NCI-H2081 treated with DMSO at 0.1 percent for 48 hours (cell line): ENCODE measurements at regions not wholly inside any gene's neighbourhood (a gene's known extent, or its start where the extent isn't known, plus 50 kb on each side); places are given as distances from the start of the nearest gene placed in this dataset.

Source experiments
- DNase-seq: peaks from one replicate; lab custom pipeline; 2025; lab: John Stamatoyannopoulos, UW

- no peak for DNase-seq
Measured at GRCh38 chr11:95387325-95387724, 156.3 kb upstream of the SESN3 start.

DNA sequence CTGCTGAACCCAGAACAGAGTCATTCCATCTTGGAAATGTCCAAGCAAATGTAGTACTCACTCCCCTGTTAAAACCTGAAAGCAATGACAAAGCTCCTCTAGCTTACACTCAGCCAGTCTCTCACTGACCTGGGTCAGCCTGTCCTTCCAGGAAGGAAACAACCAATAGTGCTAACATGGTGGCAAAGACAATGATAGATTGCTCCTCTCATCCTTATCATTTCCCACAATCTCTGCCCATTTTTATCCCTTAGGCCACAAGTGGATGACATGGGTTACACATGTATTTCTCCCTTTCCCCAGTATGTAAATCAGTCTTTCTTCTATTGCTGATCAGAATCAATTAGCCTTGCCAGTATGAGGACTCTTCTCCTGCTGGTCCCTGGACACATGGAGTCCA lies 154.6 kb upstream of the SESN3 start:
- no peak for DNase-seq

DNA sequence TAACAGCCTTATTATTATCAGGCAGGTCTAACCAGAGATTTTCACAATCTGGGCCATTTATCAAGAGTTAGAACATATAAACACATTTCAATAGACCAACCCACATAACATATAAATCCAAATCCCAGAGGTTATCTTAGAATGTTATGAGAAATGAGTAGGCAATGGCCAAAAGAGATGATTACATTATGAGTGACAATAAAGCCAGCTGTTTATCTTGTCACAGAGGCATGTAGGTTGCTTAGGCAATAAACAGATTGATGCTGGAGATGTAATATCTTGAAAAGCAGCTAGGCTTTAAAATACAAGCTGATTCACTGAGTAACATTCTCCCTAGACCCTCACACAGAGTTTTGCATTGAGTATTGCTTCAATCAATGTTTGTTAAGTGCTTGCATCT lies 148.5 kb upstream of the SESN3 start:
- DNase-seq = no peak

DNA sequence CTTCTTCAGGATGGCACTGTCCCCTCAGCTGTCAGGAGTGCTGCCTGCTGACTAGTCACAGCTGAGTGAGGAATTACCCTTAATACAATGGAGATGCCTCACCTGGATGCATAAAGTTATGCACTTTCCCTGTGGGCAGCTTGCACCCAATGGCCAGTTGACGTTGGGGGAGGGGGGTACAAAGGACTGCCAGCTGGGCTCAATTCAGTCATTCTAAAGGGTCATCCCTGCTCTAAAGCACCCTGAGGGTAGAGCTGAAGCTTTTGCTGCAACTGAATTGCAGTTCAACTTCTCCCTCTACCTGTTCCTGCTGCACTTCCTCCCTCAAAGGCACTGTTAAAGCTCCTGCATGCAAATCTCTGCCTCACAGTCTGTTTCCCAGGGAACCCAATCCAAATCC lies 147.8 kb upstream of the SESN3 start:
- DNase-seq = no peak

DNA sequence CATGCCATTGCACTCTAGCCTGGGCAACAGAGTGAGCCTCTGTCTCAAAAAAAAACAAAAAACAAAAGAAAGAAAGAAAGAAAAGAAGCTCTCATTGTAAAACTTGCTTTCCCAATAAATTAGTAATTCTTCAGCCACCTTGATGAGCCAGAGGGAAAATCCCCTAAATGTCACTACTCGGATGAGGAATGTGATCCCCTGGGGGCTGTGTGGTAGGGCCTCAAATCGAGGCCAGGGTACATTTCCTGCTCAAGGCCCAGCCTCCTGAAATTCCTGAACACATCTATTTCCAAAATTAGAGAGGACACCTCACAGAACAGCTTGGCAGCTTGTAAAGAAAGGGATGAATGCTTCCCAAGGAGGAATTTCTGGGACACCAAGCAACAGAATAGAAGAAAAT lies 147.1 kb upstream of the SESN3 start:
- DNase-seq = no peak

- DNase-seq = no peak
Measured at GRCh38 chr11:95375886-95376285, 144.9 kb upstream of the SESN3 start.

- no peak for DNase-seq
Measured at GRCh38 chr11:95375451-95375850, 144.4 kb upstream of the SESN3 start.

- no peak for DNase-seq
Measured at GRCh38 chr11:95374105-95374504, 143.1 kb upstream of the SESN3 start.

- DNase-seq = no peak
Measured at GRCh38 chr11:95373241-95373640, 142.2 kb upstream of the SESN3 start.

DNA sequence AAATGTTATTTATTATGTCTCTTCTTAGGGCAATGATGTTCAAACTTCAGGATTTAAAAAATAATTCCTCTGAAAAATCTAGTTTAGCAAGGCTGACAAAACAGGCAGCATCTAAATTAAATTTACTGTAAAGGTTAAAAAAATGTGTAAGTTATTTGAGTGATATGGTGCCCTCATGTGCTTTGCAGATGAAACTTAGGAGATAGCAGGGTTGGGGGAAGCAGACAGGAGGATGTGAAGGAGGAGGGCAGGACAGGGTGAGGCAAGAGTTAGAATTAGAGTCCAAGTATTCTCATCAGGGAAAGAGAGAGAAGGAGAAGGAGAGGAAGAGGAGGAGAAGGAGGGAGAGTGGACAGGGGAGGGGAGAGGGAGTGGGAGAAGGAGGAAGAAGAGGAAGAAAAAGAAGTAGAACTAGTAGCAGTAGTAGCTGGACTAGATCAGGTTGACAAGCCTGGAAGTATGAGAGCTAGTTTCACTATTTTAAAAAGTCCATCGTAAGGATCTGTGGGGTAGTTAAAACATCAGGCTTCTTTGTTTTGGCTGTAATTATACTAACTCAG lies 141.2 kb upstream of the SESN3 start:
- no peak for DNase-seq

- no peak for DNase-seq
Measured at GRCh38 chr11:95371153-95371552, 140.2 kb upstream of the SESN3 start.

- no peak for DNase-seq
Measured at GRCh38 chr11:95367726-95368125, 136.7 kb upstream of the SESN3 start.

- DNase-seq = no peak
Measured at GRCh38 chr11:95365348-95365747, 134.3 kb upstream of the SESN3 start.

- no peak for DNase-seq
Measured at GRCh38 chr11:95364324-95365295, 133.6 kb upstream of the SESN3 start.

DNA sequence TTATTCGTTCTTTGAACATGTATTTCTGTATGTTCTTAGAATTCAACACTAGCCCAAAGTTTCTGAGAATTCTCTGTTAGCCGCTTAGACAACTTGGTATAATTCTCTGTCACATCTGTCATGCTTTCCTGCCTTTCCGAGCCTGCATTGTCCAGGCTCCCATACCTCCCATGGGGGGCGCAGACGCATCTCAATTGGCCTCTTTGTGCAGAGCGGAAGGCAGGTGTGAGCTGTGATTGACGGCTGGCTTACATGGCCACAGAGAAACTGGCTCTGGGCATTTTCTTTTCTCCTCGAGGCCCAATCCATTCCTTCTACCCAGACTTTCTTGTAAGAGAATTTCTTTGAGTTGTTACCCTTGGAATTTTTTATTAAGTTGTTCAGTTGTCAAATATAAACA lies 132.7 kb upstream of the SESN3 start:
- no peak for DNase-seq

DNA sequence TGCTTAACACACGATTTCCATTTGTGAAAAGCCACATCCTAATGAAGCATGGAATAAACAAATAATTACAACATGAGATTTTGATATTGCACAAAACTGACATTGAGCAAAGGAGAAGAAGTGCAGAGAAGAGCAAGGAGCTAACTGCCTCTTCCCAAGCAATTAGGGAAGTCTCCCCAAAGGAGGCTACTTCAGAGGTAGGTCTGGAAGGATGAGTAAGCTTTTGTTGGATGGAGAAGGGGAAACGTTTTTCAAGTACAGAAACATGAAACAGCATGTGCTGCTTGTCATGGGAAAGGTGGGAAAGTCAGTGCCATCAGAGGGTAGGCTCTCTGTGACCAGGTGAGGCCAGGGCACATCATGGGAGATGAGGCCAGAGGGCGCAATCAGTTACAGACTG lies 132.2 kb upstream of the SESN3 start:
- DNase-seq = no peak

- no peak for DNase-seq
Measured at GRCh38 chr11:95361180-95361579, 130.2 kb upstream of the SESN3 start.

DNA sequence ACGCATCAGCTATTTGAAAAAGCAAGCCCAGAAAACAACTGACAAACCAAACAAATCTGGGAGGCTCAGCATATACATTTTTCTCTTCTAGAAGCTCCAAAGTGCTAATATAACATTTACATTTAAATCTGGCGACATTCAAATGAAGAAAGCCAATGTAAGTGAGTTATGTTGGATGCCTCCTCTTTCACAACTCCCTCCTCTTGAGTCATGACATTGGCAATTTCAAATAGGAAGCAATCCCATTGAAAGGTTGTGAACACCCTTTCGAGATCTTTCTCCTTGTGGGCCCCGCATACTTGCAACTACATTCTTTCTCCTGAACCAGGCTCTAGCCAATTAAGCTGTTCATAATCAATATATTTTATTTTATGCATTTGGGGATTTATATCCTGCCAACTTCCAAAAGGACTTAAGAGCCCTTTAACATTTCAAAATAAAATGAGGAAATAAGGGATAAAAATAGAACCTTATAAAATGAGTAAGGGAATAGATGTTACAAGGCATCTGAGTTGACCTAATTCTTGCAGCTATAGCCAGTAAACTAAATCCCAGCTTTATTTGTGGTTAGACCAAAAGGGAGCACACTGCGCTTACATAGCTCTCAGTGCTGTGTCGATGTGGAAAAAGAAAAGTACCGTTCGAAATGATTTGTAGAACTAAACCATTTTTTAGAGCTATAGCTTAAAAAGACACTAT lies 129.5 kb upstream of the SESN3 start:
- no peak for DNase-seq

- DNase-seq = no peak
Measured at GRCh38 chr11:95359756-95360155, 128.8 kb upstream of the SESN3 start.

DNA sequence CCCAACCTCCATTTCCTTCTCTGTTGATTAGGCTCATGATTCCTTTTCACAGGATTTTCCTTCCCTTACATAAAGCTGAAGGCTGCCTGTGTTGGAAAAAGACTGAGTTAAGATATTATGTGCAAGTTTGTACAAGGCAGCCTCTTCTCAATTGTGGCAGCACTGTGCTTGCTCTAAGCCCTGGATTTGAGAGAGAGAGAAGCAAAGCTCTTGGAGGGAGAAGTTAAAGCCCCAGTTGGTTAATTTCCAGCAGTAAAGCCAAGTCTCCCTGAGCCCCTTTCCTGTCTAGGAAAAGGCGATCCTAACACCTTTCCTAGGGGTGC lies 128.3 kb upstream of the SESN3 start:
- DNase-seq = no peak

GRCh38 chr11:95358511-95359340 lies 127.7 kb upstream of the SESN3 start:
- DNase-seq = no peak

GRCh38 chr11:95354304-95354703 lies 123.3 kb upstream of the SESN3 start:
- DNase-seq = no peak
